Fibroblast of lung (primary cell): ENCODE measurements at regions not wholly inside any gene's neighbourhood (a gene's known extent, or its start where the extent isn't known, plus 50 kb on each side); places are given as distances from the start of the nearest gene placed in this dataset.

Experiments
- DNase-seq, 2 donors: peaks; one replicate each; pipeline versions ENCODE4 v3.0.0 to v3.0.0-alpha.2; 2010; ENCODE audit warnings: low read depth in 2 of 2
- H2AFZ ChIP-seq: 2 replicates; pipeline ENCODE4 v1.5.1; 2012; ENCODE audit warnings: low read length, control low read depth, inconsistent platforms
- H3K27ac ChIP-seq: 2 replicates; pipeline ENCODE4 v1.5.1; 2011; ENCODE audit warnings: low read length, control low read depth; ENCODE audit not compliant: insufficient read depth
- H3K27me3 ChIP-seq: 2 replicates; pipeline ENCODE4 v1.5.1; 2011; ENCODE audit warnings: mild to moderate bottlenecking, low read length; ENCODE audit not compliant: control insufficient read depth, insufficient read depth
- H3K36me3 ChIP-seq: 2 replicates; pipeline ENCODE4 v1.5.1; 2011; ENCODE audit warnings: low read length; ENCODE audit not compliant: control insufficient read depth, insufficient read depth
- H3K4me1 ChIP-seq: 2 replicates; pipeline ENCODE4 v1.5.1; 2011; ENCODE audit warnings: low read length; ENCODE audit not compliant: control insufficient read depth, insufficient read depth; ENCODE audit errors: extremely low read depth
- H3K4me2 ChIP-seq: 2 replicates; pipeline ENCODE4 v1.5.1; 2011; ENCODE audit warnings: low read length, control low read depth; ENCODE audit not compliant: insufficient read depth; ENCODE audit errors: extremely low read depth
- H3K4me3 ChIP-seq, 4 experiments: fragments of 200-600 bp in 1 of 4; sonication (generic) in 1 of 4; replicated peaks in 1 of 4; 2 replicates each; pipeline ENCODE4 v1.5.1; 2011 to 2016; ENCODE audit warnings: low read length in 4 of 4, low read depth in 3 of 4, mild to moderate bottlenecking in 3 of 4, control low read depth in 2 of 4, inconsistent platforms in 1 of 4, mixed read lengths in 1 of 4; ENCODE audit not compliant: insufficient read depth in 1 of 4; ENCODE audit errors: control extremely low read depth in 1 of 4
- H3K79me2 ChIP-seq: 2 replicates; pipeline ENCODE4 v1.5.1; 2012; ENCODE audit warnings: mild to moderate bottlenecking, low read length, inconsistent platforms; ENCODE audit not compliant: control insufficient read depth, insufficient read depth
- H3K9ac ChIP-seq: 2 replicates; pipeline ENCODE4 v1.5.1; 2011; ENCODE audit warnings: mild to moderate bottlenecking, low read length, control low read depth; ENCODE audit not compliant: insufficient read depth
- H3K9me3 ChIP-seq: 2 replicates; pipeline ENCODE4 v1.5.1; 2012; ENCODE audit warnings: low read depth, low read length; ENCODE audit not compliant: control insufficient read depth, insufficient read depth
- H4K20me1 ChIP-seq: 2 replicates; pipeline ENCODE4 v1.5.1; 2011; ENCODE audit warnings: low read length; ENCODE audit not compliant: control insufficient read depth, insufficient read depth; ENCODE audit errors: extremely low read depth
- CTCF ChIP-seq, 2 donors: IDR thresholded peaks in 1 of 2; conservative IDR thresholded peaks in 1 of 2; 1 replicate in 1 of 2; 2 replicates in 1 of 2; pipeline ENCODE4 v1.5.1; 2011 to 2012; ENCODE audit warnings: low read length in 2 of 2, control low read depth in 1 of 2, inconsistent platforms in 1 of 2, low read depth in 1 of 2, mild to moderate bottlenecking in 1 of 2
- EZH2 ChIP-seq: IDR thresholded peaks from 2 replicates; pipeline ENCODE4 v1.5.1; 2012; ENCODE audit warnings: low read length, control low read depth, mild to moderate bottlenecking; ENCODE audit errors: missing control alignments

DNA sequence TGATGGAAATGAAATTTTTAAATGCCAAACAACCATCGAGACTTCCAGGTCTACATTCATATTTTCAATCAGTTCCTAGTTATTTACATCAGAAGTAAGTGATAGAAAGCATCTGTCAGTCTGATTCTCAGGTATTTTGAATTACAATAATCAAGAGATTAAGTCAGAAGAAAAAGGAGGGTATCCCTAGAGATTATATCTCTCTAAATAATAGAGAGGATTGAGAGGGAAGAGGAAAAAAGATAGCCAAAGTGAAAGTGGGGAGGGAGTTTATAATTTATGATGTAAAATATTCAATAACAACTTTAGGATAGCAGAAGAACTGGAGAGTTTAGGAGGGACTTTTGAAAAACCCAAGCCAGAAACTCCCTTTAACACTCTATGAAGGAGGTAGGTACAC lies 400.2 kb downstream of the EFNA5 start:
- Histone ChIP-seq H3K9ac (no peak overlapping the region), H3K9me3 (no peaks in the 10 kb centered on the region), H3K4me2 (no peak overlapping the region), H3K36me3 (no peaks in the 10 kb centered on the region), H3K4me1 (no peaks in the 10 kb centered on the region), H2AFZ (no peak overlapping the region), H4K20me1 (no peaks in the 10 kb centered on the region), H3K4me3 (no peak overlapping the region), H3K79me2 (no peaks in the 10 kb centered on the region), H3K27ac (no peak overlapping the region), H3K27me3 (no peaks in the 10 kb centered on the region)
- TF ChIP-seq EZH2 (no peak), CTCF (conservative IDR thresholded peaks at IDR 0.05 in 1 of 2, IDR thresholded peaks at IDR 0.05 in 1 of 2; ENCODE audit: low read depth in 1 of 2, low read length in 2 of 2) (no peak)
- DNase-seq: no peak

- no peak for DNase-seq
- no peaks in the 10 kb centered on the region for H3K4me1 ChIP-seq
- no peak overlapping the region for H3K27ac ChIP-seq
- no peaks in the 10 kb centered on the region for H3K36me3 ChIP-seq
- H3K9ac ChIP-seq: no peak overlapping the region
- no peaks in the 10 kb centered on the region for H3K9me3 ChIP-seq
- TF ChIP-seq CTCF (conservative IDR thresholded peaks at IDR 0.05 in 1 of 2, IDR thresholded peaks at IDR 0.05 in 1 of 2; ENCODE audit: low read depth in 1 of 2, low read length in 2 of 2): no peak
- TF ChIP-seq EZH2: no peak
- H3K27me3 ChIP-seq: no peaks in the 10 kb centered on the region
- no peak overlapping the region for H3K4me3 ChIP-seq
- H3K4me2 ChIP-seq: no peak overlapping the region
- no peaks in the 10 kb centered on the region for H4K20me1 ChIP-seq
- H2AFZ ChIP-seq: no peak overlapping the region
- H3K79me2 ChIP-seq: no peaks in the 10 kb centered on the region
Measured at GRCh38 chr5:107269678-107270077, 401.1 kb downstream of the EFNA5 start.

- DNase-seq: no peak
- TF ChIP-seq EZH2: no peak
- TF ChIP-seq CTCF (conservative IDR thresholded peaks at IDR 0.05 in 1 of 2, IDR thresholded peaks at IDR 0.05 in 1 of 2; ENCODE audit: low read depth in 1 of 2, low read length in 2 of 2): no peak
- Histone ChIP-seq H3K79me2 (no peaks in the 10 kb centered on the region), H3K27ac (no peak overlapping the region), H3K36me3 (no peaks in the 10 kb centered on the region), H3K4me1 (no peaks in the 10 kb centered on the region), H3K9ac (no peak overlapping the region), H3K4me2 (no peak overlapping the region), H2AFZ (no peak overlapping the region), H4K20me1 (no peaks in the 10 kb centered on the region), H3K4me3 (no peak overlapping the region), H3K9me3 (no peaks in the 10 kb centered on the region), H3K27me3 (no peaks in the 10 kb centered on the region)
Measured at GRCh38 chr5:107269256-107269655, 401.5 kb downstream of the EFNA5 start.
